T-helper 9 cell (primary cell): ENCODE measurements at regions not wholly inside any gene's neighbourhood (a gene's known extent, or its start where the extent isn't known, plus 50 kb on each side); places are given as distances from the start of the nearest gene placed in this dataset.

Experiments
- DNase-seq: peaks from one replicate; pipeline ENCODE4 v3.0.0-alpha.2; 2020

DNA sequence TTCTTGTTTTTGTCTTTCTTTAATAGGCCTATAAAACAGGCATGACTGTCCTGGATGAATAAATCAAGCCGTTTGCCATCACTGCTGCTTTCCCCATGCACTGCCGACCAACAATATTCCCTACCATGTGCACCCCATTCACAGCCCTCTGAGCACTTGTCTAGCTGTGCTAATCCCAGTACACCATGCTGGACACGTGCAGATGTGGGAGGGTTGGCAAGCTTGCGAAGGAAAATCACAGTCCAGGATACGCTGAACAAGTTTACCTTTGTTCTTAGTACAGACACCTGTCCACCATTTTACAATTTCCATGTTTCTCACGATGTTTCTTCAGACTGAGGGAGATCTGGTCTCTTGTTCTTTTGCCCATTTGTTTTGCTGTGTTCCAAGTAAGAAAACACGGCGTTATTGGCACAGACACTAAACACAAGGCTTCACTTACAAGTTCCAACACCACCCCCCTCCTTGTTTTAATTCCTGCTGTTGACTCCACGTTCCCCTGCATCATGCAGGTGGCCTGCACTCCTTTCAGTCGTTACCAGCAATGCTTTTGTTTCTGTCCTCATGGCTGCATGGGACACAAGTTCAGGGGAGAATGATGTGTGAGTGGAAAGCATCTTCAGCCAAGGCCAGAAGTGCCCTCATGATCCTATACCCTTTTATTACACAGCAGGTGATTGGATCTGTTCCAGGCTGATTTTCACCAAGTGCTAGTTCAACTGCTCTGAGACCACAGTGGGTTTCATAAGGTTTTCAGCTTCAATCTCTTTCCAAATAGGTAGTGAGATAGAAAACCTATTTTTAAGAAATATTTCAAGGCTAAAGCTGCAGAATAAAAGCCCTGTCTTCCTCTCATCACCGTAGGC is 608.9 kb downstream of the IRX1 start:
- DNase-seq: no peak

DNA sequence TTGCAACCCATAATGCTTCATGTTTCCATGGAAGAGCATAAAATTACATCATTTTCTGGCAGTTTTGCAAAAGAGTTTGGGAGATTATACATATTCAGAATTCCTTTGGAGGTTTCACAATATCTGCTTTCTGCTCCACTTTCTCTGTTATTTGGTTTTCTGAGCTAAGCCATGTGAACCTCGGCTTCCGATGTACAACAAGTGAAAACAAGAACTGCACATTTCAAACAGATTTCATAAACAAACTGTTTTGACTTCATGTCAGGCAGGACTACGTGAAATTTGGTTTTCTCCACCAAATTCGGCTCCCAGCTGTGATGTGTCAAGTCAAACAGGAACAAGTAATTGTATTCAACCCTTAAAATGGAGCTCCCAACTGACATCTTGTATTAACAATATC is 609.8 kb downstream of the IRX1 start:
- no peak for DNase-seq

- DNase-seq: no peak
These were observed 610.5 kb downstream of the IRX1 start for GRCh38 chr5:4206127-4206526.

- DNase-seq: no peak
These were observed 611.9 kb downstream of the IRX1 start for GRCh38 chr5:4207486-4207885.

DNA sequence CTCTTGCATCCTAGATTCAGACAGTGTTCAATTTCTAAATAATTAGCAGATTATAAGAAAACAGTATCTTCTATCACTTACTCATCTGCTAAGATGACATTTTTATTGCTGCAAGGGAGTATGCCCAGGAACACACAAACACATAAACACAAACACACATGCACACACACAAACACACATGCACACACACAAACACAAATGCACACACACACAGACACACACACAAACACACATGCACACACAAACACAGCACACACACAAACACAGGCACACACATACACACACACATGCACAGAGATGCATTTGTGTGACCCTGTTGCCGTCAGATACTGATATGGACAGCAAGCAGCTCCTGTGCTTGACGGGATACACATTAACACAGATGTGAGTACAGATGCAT is 612.9 kb downstream of the IRX1 start:
- no peak for DNase-seq

DNA sequence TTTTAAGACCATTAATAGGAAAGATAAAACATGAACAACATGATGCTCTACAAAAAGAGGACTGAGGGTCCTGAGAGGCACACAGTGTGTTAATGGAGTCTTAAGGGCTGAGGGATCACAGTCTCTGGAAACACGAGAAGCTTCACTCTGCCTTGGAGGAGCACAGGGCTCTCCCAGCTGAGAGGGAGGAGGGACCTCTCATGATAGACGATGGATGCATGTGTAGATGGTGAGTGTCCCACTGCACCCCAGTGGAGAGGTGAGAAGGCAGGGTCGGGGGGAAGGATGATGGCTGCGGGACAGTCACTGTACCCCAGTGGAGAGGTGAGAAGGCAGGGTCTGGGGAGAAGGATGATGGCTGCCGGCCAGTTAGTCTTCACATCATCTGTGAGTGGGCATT is 613.4 kb downstream of the IRX1 start:
- DNase-seq: no peak

- DNase-seq: no peak
These were observed 616.6 kb downstream of the IRX1 start for GRCh38 chr5:4212071-4212739.

- no peak for DNase-seq
These were observed 617.6 kb downstream of the IRX1 start for GRCh38 chr5:4212981-4213819.

DNA sequence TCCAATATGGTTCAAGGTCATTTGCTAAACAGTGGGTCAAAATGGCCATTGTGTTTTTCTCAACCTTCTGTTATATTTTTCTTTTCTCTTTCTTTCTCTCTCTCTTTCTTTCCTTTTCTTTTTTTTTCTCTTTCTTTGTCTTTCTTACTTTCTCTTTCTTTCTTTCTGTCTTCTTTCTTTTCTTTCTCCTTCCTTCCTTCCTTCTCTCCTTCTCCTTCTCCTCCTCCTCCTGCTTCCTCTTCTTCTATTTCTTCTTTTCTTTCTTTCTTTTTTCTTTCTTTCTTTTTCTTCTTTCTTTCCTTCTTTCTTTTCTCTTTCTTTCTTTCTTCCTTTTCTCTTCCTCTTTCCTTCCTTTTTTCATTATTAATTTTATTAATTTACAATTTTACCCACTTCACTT is 619.5 kb downstream of the IRX1 start:
- no peak for DNase-seq

- no peak for DNase-seq
These were observed 620.5 kb downstream of the IRX1 start for GRCh38 chr5:4216142-4216541.

- no peak for DNase-seq
These were observed 624.4 kb downstream of the IRX1 start for GRCh38 chr5:4220016-4220415.

DNA sequence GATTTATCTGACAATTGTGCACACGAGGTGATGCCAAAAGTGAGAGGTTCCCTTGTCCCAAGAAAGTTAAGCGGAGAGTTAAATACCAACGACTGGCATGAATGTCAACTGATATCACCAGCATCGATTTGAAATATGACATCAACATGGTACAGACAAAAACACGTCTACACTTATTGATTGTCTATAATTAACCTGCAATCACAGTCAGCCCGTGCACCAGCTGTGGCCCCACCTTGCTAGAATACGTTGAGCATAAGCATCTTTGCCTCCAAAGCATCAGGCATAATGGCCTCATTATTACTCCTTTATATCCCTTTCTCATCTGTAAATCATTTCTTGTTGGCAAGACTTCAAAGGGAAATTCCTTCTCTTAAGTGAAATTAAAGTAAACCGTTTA is 625.4 kb downstream of the IRX1 start:
- DNase-seq: no peak

GRCh38 chr5:4222147-4222546 is 626.5 kb downstream of the IRX1 start:
- DNase-seq: no peak

DNA sequence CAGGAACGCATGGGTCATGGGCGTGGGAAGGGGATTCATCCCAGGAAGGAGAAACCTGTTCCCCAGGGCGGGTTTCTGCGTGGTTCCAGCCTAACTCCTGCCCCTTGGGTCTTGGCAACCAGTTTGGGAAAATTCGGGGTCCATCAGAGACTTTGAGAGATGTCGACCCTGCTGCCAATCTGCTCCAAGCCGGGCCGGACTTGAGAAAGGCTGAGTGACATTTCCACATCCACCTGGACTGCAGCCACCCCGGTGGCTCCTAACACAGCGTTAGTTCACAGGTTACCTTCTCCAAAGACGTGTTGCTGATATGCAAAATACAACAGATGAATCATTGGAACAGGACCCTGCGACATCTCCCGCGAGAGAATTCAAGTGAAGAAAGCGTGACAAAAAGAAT is 627.2 kb downstream of the IRX1 start:
- no peak for DNase-seq

GRCh38 chr5:4225741-4226140 is 630.1 kb downstream of the IRX1 start:
- DNase-seq: no peak

- no peak for DNase-seq
These were observed 630.9 kb downstream of the IRX1 start for GRCh38 chr5:4226565-4226964.

DNA sequence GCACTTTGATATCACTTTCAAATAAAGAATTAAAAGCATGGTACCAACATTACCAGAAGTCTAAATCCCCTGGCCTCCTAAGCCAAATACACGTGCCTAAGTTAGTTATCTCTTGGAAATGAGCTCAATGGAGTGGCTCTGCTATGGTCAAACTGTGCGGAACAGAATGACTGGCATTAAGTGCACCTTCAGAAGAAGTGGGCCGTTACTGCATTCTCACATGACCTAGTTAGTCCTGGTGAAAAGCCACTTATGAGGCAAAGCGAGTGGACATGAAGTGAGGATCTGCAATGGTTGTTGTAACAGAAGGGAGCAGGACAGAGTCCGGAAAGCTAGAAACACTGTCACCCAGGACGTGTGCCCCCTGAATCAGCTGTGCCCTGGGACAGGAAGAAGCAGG is 633.1 kb downstream of the IRX1 start:
- DNase-seq: no peak

- no peak for DNase-seq
These were observed 634.0 kb downstream of the IRX1 start for GRCh38 chr5:4229414-4230292.

GRCh38 chr5:4230471-4230785 is 634.8 kb downstream of the IRX1 start:
- DNase-seq: no peak

GRCh38 chr5:4230786-4231641 is 635.4 kb downstream of the IRX1 start:
- no peak for DNase-seq

DNA sequence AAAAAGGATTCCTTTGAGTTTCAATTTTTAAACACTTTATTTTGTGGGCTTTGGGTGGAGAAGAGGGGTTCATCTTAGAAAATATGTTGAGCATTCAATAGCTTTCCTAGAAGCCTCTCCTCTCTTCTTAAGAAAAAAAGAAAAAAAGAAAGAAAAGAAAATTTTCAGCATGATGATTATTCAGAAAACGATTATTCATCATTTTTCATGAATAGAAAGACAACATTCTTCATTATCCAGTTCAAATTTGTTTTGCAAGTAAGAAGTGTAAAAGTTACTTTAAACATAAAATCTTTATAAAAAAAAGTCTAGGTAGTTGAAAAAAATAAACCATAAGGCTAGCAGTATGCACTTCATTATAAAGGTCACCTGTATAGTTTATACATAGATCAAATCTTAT is 636.5 kb downstream of the IRX1 start:
- no peak for DNase-seq

- DNase-seq: no peak
These were observed 638.0 kb downstream of the IRX1 start for GRCh38 chr5:4233671-4234070.
